Heart left ventricle (tissue), 16 donors: ENCODE measurements at regions not wholly inside any gene's neighbourhood (a gene's known extent, or its start where the extent isn't known, plus 50 kb on each side); places are given as distances from the start of the nearest gene placed in this dataset.

ENCODE experiments used
- ATAC-seq, 4 donors: fragments of 200-7000 bp; cut with Tn5 transposase; one replicate each; pipeline ENCODE4 v1.9.1; 2020 to 2022; ENCODE audit warnings: moderate library complexity in 4 of 4, mild to moderate bottlenecking in 3 of 4, moderate number of reproducible peaks in 1 of 4
- DNase-seq, 5 donors: peaks; one replicate each; pipeline ENCODE4 v3.0.0-alpha.2; 2020
- H3K27ac ChIP-seq, 12 donors: fragments of 200-600 bp; sonication (generic) in 4 of 12; one replicate each; pipeline versions ENCODE4 v1.5.0 to v1.8.0; 2016 to 2022; ENCODE audit warnings: mild to moderate bottlenecking in 2 of 12
- H3K27me3 ChIP-seq, 9 donors: fragments of 200-600 bp; sonication (generic) in 2 of 9; one replicate each; pipeline versions ENCODE4 v1.5.1 to v1.8.0; 2016 to 2022; ENCODE audit warnings: mild to moderate bottlenecking in 3 of 9
- H3K36me3 ChIP-seq, 9 donors: fragments of 200-600 bp; sonication (generic) in 2 of 9; one replicate each; pipeline versions ENCODE4 v1.5.0 to v1.8.0; 2018 to 2022; ENCODE audit warnings: mild to moderate bottlenecking in 2 of 9
- H3K4me1 ChIP-seq, 12 donors: fragments of 200-600 bp; sonication (generic) in 4 of 12; one replicate each; pipeline versions ENCODE4 v1.5.0 to v1.8.0; 2016 to 2022; ENCODE audit warnings: mild to moderate bottlenecking in 3 of 12
- H3K4me3 ChIP-seq, 12 donors: fragments of 200-600 bp; sonication (generic) in 4 of 12; one replicate each; pipeline versions ENCODE4 v1.5.0 to v1.8.0; 2017 to 2022; ENCODE audit warnings: mild to moderate bottlenecking in 9 of 12, moderate library complexity in 4 of 12
- H3K9me3 ChIP-seq, 12 donors: fragments of 200-600 bp; sonication (generic) in 4 of 12; one replicate each; pipeline versions ENCODE4 v1.5.0 to v1.8.0; 2016 to 2022; ENCODE audit warnings: mild to moderate bottlenecking in 1 of 12
- POLR2A ChIP-seq, 2 donors: fragments of 450-650 bp; IDR thresholded peaks; one replicate each; pipeline ENCODE4 v1.6.1; 2017; ENCODE audit warnings: antibody characterized with exemption in 2 of 2, mild to moderate bottlenecking in 2 of 2, moderate library complexity in 2 of 2
- WGBS, 4 donors: extraction: QIAGEN DNeasy Blood & Tissue Kit in 2 of 4; methylation state at CpG; one replicate each; pipeline versions ENCODE4 v1.1.5 to v1.1.7; 2013 to 2018; 5-methylcytosine and 5-hydroxymethylcytosine counted together
- intact Hi-C, 10 donors: fragments of 100-400 bp; cut with DNase I; formaldehyde crosslinking; loops; one replicate each; pipeline versions ENCODE4 v1.11.1 to v1.14.2; 2022
- TF ChIP-seq, protein P1 (sequence below), 12 donors: fragments of 200-600 bp; sonication (generic) in 4 of 12; IDR thresholded peaks; one replicate each; pipeline versions ENCODE4 v1.5.0 to v1.8.0; 2018 to 2022; ENCODE audit warnings: antibody characterized with exemption in 12 of 12, mild to moderate bottlenecking in 5 of 12
- donor health status: ischemic (EF 13 %, LVEDD 7.1; RV severe dilation, severe dysfunction).
- donor health status: healthy with polysubstance abuse.
- donor health status: DM: no; HTN: yes; CAD: no.
- donor health status: DM: no; HTN: no; CAD: no.
- donor health status: ischemic (EF 25% LVEDD 6.9; RV normal size, moderate dysfunction).
- donor health status: ischemic (EF 25% LVEDD 5.7; RV mildly dilated, moderate dysfunction).
- donor health status: healthy.
- donor health status: DM: yes; HTN: yes; CAD: no.
- donor health status: ischemic (EF 35%, LVEDD 5.7; RV mildly dilated, moderate dysfunction).
- donor health status: nonischemic (EF 11% LVEDD 7.7; RV severe dilation, severe dysfunction).
- donor health status: DM: yes; HTN: yes; CAD: no.
- donor health status: PGD.
- donor health status: ischemic (EF 29% LVEDD 5.4; RV normal size, mild dysfunction).
- donor health status: nonischemic (EF 23%, LVEDD 6.1; RV moderate dilation, normal function).

DNA sequence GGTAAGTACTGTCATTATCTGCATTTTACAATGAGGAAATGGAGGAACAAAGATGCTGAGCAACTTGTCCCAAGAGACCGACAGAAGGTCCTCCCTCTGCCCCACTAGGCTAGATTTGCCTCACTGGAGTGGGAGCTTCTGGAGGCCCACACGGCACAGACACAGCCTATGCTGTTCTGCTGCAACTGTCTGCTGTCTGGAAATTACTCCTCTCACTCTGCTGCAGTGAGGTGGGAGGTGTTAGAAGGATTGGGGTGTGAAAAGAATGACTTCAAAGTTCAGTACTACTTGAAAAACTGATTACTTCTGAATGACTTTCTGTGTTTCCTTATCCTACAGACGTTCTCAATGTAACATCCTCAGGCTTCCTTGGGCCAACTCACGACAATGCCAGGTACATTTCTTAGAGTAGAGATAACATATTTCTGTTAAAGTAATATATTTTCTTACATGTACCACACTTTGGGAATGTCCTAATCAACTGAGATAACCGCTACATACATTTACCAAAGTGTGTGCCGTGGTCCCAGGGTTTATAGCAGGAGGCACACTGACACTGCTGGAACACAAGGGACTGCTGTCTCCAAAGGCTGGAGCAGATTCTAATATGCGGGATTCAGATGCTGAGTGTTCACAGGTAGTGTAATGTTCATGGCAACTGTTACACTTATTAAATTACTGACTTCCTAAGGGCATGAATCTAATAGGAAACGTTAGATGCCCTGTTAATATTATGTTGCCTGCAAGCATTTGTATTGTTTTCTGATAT, 53.5 kb upstream of the WASF3 start:
- ATAC-seq (no peak), DNase-seq (no peak)
- no peak for TF ChIP-seq POLR2A (IDR thresholded peaks at IDR 0.05)
- TF ChIP-seq, protein P1, sequence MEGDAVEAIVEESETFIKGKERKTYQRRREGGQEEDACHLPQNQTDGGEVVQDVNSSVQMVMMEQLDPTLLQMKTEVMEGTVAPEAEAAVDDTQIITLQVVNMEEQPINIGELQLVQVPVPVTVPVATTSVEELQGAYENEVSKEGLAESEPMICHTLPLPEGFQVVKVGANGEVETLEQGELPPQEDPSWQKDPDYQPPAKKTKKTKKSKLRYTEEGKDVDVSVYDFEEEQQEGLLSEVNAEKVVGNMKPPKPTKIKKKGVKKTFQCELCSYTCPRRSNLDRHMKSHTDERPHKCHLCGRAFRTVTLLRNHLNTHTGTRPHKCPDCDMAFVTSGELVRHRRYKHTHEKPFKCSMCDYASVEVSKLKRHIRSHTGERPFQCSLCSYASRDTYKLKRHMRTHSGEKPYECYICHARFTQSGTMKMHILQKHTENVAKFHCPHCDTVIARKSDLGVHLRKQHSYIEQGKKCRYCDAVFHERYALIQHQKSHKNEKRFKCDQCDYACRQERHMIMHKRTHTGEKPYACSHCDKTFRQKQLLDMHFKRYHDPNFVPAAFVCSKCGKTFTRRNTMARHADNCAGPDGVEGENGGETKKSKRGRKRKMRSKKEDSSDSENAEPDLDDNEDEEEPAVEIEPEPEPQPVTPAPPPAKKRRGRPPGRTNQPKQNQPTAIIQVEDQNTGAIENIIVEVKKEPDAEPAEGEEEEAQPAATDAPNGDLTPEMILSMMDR (IDR thresholded peaks at IDR 0.05) = no peak
- no peak overlapping the region for H3K4me3 ChIP-seq
- H3K9me3 ChIP-seq = peaks cover 0 to 4% (median 0%) of the 10 kb centered on the region in 12 donors
- H3K27me3 ChIP-seq = peaks cover 0 to 5% (median 0%) of the 10 kb centered on the region in 9 donors
- 50 to 72% (median 64%) methylated on average over 8 of the region's 8 CpGs for WGBS, 4 donors
- intact Hi-C loops = no loop called here
- no peaks in the 10 kb centered on the region for H3K4me1 ChIP-seq
- H3K27ac ChIP-seq = no peak overlapping the region
- no peaks in the 10 kb centered on the region for H3K36me3 ChIP-seq
